Spleen (tissue), 7 donors: ENCODE measurements at regions not wholly inside any gene's neighbourhood (a gene's known extent, or its start where the extent isn't known, plus 50 kb on each side); places are given as distances from the start of the nearest gene placed in this dataset.
"Not testable (repeated sequence)": the region's sequence is repeated elsewhere in the genome, so short reads cannot be mapped to it uniquely, and the experiment has no call there.

Source experiments
- POLR2A ChIP-seq, 3 donors: fragments of 450-650 bp; IDR thresholded peaks; one replicate each; pipeline ENCODE4 v1.5.1; 2017; ENCODE audit warnings: antibody characterized with exemption in 3 of 3, mild to moderate bottlenecking in 1 of 3
- POLR2AphosphoS5 ChIP-seq, 3 donors: sonication (generic); formaldehyde crosslinking; IDR thresholded peaks; one replicate each; pipeline ENCODE4 v1.5.1; 2017; ENCODE audit warnings: antibody characterized with exemption in 3 of 3
- TF ChIP-seq, protein P1 (sequence below), 11 experiments: fragments of 200-600 bp in 7 of 11; fragments of 450-650 bp in 4 of 11; sonication (generic) in 4 of 11; IDR thresholded peaks in 8 of 11; conservative IDR thresholded peaks in 3 of 11; 1 replicate in 7 of 11; 2 replicates in 4 of 11; pipeline versions ENCODE4 v1.4.0 to v1.8.0; 2016 to 2021; ENCODE audit warnings: antibody characterized with exemption in 11 of 11, inconsistent platforms in 4 of 11, mild to moderate bottlenecking in 1 of 11
- donor health status: DM: no; HTN: no; CAD: no; lungs with moderate emphysema.
- donor health status: DM: no; HTN: no; CAD: no.
- donor health status: DM: no; HTN: no; CAD: no.

DNA sequence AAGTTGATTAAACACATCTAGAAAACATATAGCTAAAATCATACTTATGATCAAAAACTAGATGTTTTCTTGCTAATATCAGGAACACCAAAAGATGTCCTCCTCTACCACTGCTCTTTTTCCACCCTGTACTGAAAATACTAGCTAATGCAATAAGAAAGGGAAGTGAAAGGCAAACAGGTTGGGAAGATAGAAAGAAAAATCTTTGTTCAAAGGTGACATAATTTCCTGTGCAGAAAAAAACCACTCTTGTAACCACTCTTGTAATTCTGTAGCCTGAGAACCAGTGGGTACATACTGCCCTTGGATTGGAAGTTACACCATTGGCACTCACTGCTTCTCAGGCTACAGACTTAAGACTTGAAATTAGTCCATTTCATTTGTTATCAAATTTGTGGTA, 258.9 kb upstream of the TGIF2LY start:
- TF ChIP-seq, protein P1, sequence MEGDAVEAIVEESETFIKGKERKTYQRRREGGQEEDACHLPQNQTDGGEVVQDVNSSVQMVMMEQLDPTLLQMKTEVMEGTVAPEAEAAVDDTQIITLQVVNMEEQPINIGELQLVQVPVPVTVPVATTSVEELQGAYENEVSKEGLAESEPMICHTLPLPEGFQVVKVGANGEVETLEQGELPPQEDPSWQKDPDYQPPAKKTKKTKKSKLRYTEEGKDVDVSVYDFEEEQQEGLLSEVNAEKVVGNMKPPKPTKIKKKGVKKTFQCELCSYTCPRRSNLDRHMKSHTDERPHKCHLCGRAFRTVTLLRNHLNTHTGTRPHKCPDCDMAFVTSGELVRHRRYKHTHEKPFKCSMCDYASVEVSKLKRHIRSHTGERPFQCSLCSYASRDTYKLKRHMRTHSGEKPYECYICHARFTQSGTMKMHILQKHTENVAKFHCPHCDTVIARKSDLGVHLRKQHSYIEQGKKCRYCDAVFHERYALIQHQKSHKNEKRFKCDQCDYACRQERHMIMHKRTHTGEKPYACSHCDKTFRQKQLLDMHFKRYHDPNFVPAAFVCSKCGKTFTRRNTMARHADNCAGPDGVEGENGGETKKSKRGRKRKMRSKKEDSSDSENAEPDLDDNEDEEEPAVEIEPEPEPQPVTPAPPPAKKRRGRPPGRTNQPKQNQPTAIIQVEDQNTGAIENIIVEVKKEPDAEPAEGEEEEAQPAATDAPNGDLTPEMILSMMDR (IDR thresholded peaks at IDR 0.05 in 8 of 11, conservative IDR thresholded peaks at IDR 0.05 in 3 of 11): not testable (repeated sequence)
- TF ChIP-seq POLR2AphosphoS5, POLR2A (IDR thresholded peaks at IDR 0.05): not testable (repeated sequence)
